Neural cell (in vitro differentiated cells): ENCODE measurements at regions not wholly inside any gene's neighbourhood (a gene's known extent, or its start where the extent isn't known, plus 50 kb on each side); places are given as distances from the start of the nearest gene placed in this dataset.

Experiments
- H2AFZ ChIP-seq: fragments of 200-600, 300-800 bp; sonication (generic), shearing (Covaris generic); 2 replicates; pipeline ENCODE4 v1.6.0; 2014; ENCODE audit warnings: low read depth, mild to moderate bottlenecking, antibody characterized with exemption, low read length, moderate library complexity
- H3F3A ChIP-seq: fragments of 200-600 bp; shearing (Covaris generic); 2 replicates; pipeline ENCODE4 v1.6.1; 2016; ENCODE audit warnings: mild to moderate bottlenecking, moderate library complexity, mixed read lengths, antibody characterized with exemption, low read length; ENCODE audit not compliant: insufficient read depth, poor library complexity, severe bottlenecking
- H3K27ac ChIP-seq: fragments of 200-600, 300-800 bp; sonication (generic), shearing (Covaris generic); 2 replicates; pipeline ENCODE4 v1.5.1; 2014; ENCODE audit warnings: mild to moderate bottlenecking, low read length, moderate library complexity
- H3K27me3 ChIP-seq: fragments of 300-800, 200-600 bp; sonication (generic), shearing (Covaris generic); 2 replicates; pipeline ENCODE4 v1.6.0; 2014; ENCODE audit warnings: mild to moderate bottlenecking, low read depth, low read length, moderate library complexity; ENCODE audit not compliant: insufficient read depth
- H3K36me3 ChIP-seq: fragments of 300-800, 200-600 bp; sonication (generic), shearing (Covaris generic); 2 replicates; pipeline ENCODE4 v1.5.1; 2014; ENCODE audit warnings: mild to moderate bottlenecking, antibody characterized with exemption, low read length, moderate library complexity; ENCODE audit not compliant: insufficient read depth
- H3K4me2 ChIP-seq: fragments of 300-800, 200-600 bp; sonication (generic), shearing (Covaris generic); 2 replicates; pipeline ENCODE4 v1.6.0; 2014; ENCODE audit warnings: mild to moderate bottlenecking, low read length
- H3K4me3 ChIP-seq: fragments of 300-800, 200-600 bp; sonication (generic), shearing (Covaris generic); 2 replicates; pipeline ENCODE4 v1.5.1; 2014; ENCODE audit warnings: mild to moderate bottlenecking, low read length, moderate library complexity
- H3K79me2 ChIP-seq: fragments of 200-600 bp; shearing (Covaris generic); replicated peaks from 2 replicates; pipeline ENCODE4 v1.6.0; 2014; ENCODE audit warnings: mild to moderate bottlenecking, low read length, moderate library complexity; ENCODE audit not compliant: insufficient read depth
- H3K9ac ChIP-seq: fragments of 300-800, 200-600 bp; sonication (generic), shearing (Covaris generic); 2 replicates; pipeline ENCODE4 v1.6.1; 2016; ENCODE audit warnings: mild to moderate bottlenecking, low read length, mixed read lengths
- H3K9me2 ChIP-seq: fragments of 200-600 bp; shearing (Covaris generic); 2 replicates; pipeline ENCODE4 v1.6.1; 2016; ENCODE audit warnings: mild to moderate bottlenecking, low read length, mixed read lengths; ENCODE audit not compliant: insufficient read depth
- H3K9me3 ChIP-seq: fragments of 200-600, 300-800 bp; sonication (generic), shearing (Covaris generic); 2 replicates; pipeline ENCODE4 v1.6.1; 2016; ENCODE audit warnings: mild to moderate bottlenecking, mixed run types, low read length, moderate library complexity, mixed read lengths
- H4K20me1 ChIP-seq: fragments of 200-600 bp; shearing (Covaris generic); 2 replicates; pipeline ENCODE4 v1.6.1; 2016; ENCODE audit warnings: mild to moderate bottlenecking, mixed run types; ENCODE audit not compliant: insufficient read depth
- CTCF ChIP-seq: fragments of 450-650 bp; IDR thresholded peaks from 2 replicates; pipeline ENCODE4 v1.5.1; 2014; ENCODE audit warnings: antibody characterized with exemption, mild to moderate bottlenecking, moderate library complexity; ENCODE audit not compliant: poor library complexity, severe bottlenecking
- EP300 ChIP-seq: fragments of 450-650 bp; conservative IDR thresholded peaks from 2 replicates; pipeline ENCODE4 v1.6.1; 2014; ENCODE audit warnings: antibody characterized with exemption, mild to moderate bottlenecking, moderate library complexity; ENCODE audit not compliant: poor library complexity, severe bottlenecking
- EZH2 ChIP-seq: fragments of 200-600, 300-800 bp; shearing (Covaris generic), sonication (generic); IDR thresholded peaks from 2 replicates; pipeline ENCODE4 v1.6.1; 2014; ENCODE audit warnings: antibody characterized with exemption, low read length, borderline replicate concordance, mild to moderate bottlenecking; ENCODE audit not compliant: insufficient read depth, poor library complexity, severe bottlenecking
- MXI1 ChIP-seq: fragments of 450-650 bp; conservative IDR thresholded peaks from 2 replicates; pipeline ENCODE4 v1.6.1; 2014; ENCODE audit warnings: antibody characterized with exemption, mild to moderate bottlenecking; ENCODE audit not compliant: poor library complexity, severe bottlenecking
- POLR2AphosphoS5 ChIP-seq: IDR thresholded peaks from 2 replicates; pipeline ENCODE4 v1.6.1; 2012
- RAD21 ChIP-seq: fragments of 450-650 bp; conservative IDR thresholded peaks from 2 replicates; pipeline ENCODE4 v1.6.1; 2014; ENCODE audit warnings: antibody characterized with exemption, mild to moderate bottlenecking, moderate library complexity
- REST ChIP-seq: IDR thresholded peaks from 2 replicates; pipeline ENCODE4 v1.6.1; 2012; ENCODE audit warnings: borderline replicate concordance
- SMC3 ChIP-seq: fragments of 450-650 bp; conservative IDR thresholded peaks from 2 replicates; pipeline ENCODE4 v1.6.1; 2014; ENCODE audit warnings: antibody characterized with exemption, mild to moderate bottlenecking, moderate library complexity; ENCODE audit not compliant: poor library complexity
- TAF1 ChIP-seq: IDR thresholded peaks from 2 replicates; pipeline ENCODE4 v1.6.1; 2012; ENCODE audit warnings: low read depth

GRCh38 chr6:48998574-48998973 is 464.5 kb downstream of the MMUT start:
- no peaks in the 10 kb centered on the region for H3K9me3 ChIP-seq
- no peak overlapping the region for H3K9ac ChIP-seq
- no peaks in the 10 kb centered on the region for H3F3A ChIP-seq
- H3K9me2 ChIP-seq: no peaks in the 10 kb centered on the region
- no peaks in the 10 kb centered on the region for H4K20me1 ChIP-seq
- H3K4me3 ChIP-seq: no peak overlapping the region
- no peaks in the 10 kb centered on the region for H3K79me2 ChIP-seq
- no peak overlapping the region for H2AFZ ChIP-seq
- no peaks in the 10 kb centered on the region for H3K27me3 ChIP-seq
- H3K36me3 ChIP-seq: no peaks in the 10 kb centered on the region
- H3K4me2 ChIP-seq: no peak overlapping the region
- no peak for TF ChIP-seq CTCF
- TF ChIP-seq MXI1: no peak
- TF ChIP-seq EP300: no peak
- TF ChIP-seq POLR2AphosphoS5: no peak
- TF ChIP-seq RAD21: no peak
- TF ChIP-seq SMC3: no peak
- TF ChIP-seq TAF1: no peak
- TF ChIP-seq EZH2: no peak
- no peak for TF ChIP-seq REST
- no peak overlapping the region for H3K27ac ChIP-seq

- Histone ChIP-seq H3K4me3 (no peak overlapping the region), H3K79me2 (no peaks in the 10 kb centered on the region), H3K4me2 (no peak overlapping the region), H4K20me1 (no peaks in the 10 kb centered on the region), H3K9me2 (no peaks in the 10 kb centered on the region), H3K9me3 (no peaks in the 10 kb centered on the region), H2AFZ (no peak overlapping the region), H3K27me3 (no peaks in the 10 kb centered on the region), H3K27ac (no peak overlapping the region), H3K9ac (no peak overlapping the region), H3F3A (no peaks in the 10 kb centered on the region), H3K36me3 (no peaks in the 10 kb centered on the region)
- TF ChIP-seq TAF1: no peak
- TF ChIP-seq CTCF: no peak
- TF ChIP-seq POLR2AphosphoS5: no peak
- TF ChIP-seq EP300: no peak
- no peak for TF ChIP-seq MXI1
- no peak for TF ChIP-seq RAD21
- no peak for TF ChIP-seq EZH2
- no peak for TF ChIP-seq SMC3
- no peak for TF ChIP-seq REST
These were observed 466.5 kb downstream of the MMUT start for GRCh38 chr6:48996461-48997119.
